Right kidney (tissue), 1 donor: ENCODE measurements at regions not wholly inside any gene's neighbourhood (a gene's known extent, or its start where the extent isn't known, plus 50 kb on each side); places are given as distances from the start of the nearest gene placed in this dataset.

ENCODE experiments used
- DNase-seq: peaks from one replicate; pipeline ENCODE4 v3.0.0-alpha.2; 2016

DNA sequence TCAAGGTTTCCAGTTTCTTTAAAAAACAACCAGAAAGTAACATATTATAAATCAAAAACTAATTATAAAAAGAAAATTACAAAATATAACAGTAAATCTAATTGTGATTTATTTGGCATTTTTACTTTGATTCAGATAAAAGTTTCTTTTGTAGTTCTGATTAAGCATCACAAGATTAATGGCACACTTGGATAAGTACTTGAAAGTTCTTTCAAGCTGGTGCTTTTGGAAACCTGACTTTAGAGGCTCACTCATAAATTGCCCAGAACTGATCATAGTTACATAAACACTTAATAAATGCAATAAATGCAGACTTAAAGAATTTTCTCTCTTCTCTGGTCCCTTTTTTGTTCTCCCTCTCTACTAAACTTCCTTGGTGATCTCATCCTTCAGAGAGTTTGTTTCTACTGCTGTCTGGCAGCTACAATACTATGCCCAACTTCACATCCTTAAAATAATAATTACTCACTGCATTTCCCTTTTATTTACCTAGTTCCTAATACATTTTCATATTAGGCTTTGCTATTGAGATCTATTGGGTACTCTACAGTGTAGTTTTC lies 1417.0 kb downstream of the EFNB2 start:
- no peak for DNase-seq

DNA sequence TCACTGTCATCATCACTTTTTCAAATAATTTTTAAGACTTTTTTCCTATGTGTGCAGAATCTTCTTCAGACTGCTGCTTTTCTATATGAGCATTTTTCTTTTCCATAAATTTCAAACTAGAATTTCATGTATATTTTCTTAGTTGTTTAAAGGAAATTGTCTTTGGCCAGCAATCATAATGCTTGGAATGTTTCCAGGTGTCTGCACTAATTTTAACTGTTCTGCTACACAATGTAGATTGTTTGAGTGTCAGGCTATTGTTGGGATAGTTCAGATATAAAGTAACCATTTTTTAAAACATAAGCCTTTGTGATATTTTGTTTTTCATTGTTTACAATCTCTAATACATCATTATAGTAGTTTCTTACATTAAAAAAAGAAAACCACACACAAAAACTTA lies 1418.5 kb downstream of the EFNB2 start:
- no peak for DNase-seq

DNA sequence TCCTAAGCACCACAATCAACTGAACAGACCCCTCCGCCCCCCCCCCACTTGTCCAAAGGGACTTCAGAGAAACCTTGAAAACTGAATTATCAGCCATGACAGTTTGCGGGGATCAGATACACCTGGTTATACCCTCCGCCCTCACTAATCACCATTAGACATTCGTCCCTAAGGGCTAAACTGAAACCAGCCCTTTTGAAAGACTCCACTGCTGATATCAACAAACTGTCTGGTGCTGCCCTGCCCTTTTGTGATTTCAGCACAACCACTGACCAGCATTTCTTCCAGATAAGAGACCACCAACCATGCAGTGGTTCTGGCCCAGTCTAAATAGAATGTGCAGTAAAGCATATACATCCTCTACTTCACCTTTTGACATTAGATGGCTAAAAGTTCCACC lies 1422.9 kb downstream of the EFNB2 start:
- DNase-seq = no peak

DNA sequence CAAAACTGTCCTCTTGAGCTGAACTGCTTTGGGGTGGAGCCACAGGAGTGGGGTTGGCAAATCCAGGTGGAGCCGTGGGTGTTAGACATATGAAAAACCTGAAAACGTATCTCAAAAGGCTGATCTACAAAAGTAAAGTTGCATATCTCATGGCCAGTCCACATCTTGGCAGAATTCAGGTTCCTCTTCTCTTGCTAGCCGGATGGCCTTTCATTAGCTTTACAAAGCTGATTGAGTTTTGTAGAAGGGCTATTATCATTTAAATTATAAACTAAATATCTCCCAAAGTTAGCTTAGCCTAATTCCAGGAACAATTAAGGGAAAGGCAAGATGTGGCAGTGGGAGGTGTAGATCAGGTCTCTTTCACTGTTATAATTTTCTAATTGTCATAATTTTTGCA lies 1427.7 kb downstream of the EFNB2 start:
- no peak for DNase-seq

DNA sequence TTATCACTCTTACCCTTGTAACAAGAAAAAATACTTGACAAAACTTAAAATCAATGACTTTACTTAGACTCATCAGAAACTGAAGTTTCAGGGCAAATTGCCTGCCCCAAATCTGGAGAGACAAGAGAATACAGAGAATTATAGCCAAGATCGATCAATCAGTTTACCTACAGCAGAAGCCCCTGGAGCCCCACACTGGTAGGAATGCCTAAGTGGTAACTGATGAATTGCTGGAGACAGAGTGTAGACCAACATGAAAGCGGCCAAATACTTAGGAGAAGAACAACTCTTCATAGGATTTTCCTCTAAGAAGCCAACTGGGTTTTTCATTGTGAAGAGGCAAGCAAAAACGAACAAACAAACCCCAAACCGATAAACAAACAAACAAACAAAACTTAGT lies 1430.0 kb downstream of the EFNB2 start:
- no peak for DNase-seq

DNA sequence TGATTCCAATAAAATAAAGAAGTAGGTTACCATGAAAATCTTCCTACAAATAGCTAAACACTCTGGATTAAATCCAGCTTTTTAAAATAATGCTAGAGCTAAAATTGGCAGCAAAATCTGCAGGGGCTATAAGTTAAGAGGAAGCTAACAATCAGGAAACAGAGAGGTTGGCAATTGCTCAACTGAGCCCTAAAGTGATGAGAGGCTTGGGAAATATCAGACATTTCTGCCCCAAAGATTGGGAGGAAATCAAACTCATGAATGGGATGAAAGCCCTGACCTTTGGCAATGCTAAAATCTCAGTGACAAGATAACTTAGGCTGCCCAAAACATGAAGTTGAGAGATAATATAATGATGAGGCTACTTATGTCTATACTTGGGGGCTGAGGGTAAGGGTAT lies 1437.9 kb downstream of the EFNB2 start:
- no peak for DNase-seq

DNA sequence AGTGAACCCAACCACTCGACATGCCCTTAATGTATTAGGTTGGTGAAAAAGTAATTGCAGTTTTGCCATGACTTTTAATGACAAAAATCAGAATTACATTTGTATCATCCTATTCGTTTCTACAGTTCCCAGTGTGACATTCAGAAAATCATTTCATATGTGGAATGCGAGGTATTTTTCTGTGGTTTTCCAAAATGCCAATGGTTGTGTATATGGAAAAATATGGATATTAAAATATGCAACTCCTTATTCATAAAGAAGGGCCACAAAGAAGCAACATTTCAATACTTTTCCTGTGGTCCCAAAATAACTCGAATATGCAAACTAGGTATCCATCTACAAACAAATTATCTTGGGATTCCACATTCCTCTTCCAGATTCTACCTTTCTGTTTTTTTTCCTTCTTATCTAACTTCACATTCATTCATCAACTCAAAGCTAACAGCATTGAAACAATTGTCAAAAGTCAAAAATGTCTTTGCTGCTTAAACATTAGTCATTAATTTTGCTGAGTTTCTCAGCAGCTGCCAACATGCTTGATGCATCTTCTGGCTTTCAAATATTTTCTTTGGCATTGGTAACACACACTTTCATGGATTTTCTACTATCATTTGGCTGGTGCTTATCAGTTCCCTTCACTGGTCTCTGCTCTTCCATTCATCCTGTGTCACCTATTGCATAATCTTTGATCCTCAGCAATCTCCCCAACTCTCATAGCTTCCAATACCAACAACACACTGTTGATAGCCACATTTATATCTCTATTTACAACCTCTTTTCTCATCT lies 1445.4 kb downstream of the EFNB2 start:
- DNase-seq = no peak

DNA sequence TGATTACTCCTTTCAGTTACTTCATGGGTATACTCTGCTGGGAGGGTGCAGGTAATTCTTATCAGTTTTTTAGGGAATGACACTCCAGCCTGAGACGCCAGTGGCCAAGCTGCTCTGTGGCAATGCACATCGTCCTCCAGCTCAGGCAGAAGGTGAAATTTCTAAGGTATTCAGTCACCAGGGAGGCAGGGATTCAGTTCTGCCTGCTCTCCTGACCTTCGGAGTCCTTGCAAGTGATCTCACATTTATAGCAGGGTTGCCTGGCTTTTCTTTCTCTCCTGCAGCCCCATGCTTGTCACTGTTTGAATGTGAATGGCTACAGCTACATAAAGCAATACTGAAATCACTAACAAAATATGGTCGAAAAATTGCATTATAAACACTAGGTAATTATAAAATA lies 1447.5 kb downstream of the EFNB2 start:
- DNase-seq = no peak

DNA sequence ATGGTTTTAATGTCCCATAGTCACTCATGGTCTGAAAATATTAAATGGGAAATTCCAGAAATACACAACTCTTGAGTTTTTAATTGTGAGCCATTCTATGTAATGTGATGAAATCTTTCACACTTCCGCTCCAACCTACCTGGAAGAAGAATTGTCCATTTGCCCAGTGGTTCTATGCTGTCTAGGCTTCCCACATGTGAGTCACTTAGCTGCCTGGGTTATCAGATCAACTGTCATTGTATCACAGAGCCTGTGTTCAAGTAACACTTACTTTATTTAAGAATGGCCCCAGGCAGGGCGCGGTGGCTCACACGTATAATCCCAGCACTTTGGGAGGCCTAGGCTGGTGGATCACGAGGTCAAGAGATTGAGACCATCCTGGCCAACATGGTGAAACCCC lies 1450.5 kb downstream of the EFNB2 start:
- no peak for DNase-seq

DNA sequence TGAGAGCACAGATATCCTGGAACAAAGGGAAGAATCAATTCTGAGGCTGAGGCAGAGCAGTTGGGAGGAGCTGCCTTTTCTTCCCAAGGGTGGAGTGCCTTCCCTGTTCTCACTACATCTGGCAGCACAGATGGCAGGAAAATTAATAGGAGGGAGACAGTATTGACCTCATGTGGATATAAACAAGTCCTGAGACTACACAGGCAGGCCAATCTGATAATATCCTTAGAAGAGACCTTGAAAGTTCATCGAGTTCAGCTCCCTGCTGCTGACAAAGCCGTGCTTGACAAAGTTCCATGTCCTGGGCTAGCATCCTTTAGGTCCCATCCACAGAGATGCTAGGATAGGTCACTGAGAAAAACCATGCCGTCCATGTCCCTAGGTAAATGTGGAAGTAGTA lies 1451.5 kb downstream of the EFNB2 start:
- DNase-seq = no peak

DNA sequence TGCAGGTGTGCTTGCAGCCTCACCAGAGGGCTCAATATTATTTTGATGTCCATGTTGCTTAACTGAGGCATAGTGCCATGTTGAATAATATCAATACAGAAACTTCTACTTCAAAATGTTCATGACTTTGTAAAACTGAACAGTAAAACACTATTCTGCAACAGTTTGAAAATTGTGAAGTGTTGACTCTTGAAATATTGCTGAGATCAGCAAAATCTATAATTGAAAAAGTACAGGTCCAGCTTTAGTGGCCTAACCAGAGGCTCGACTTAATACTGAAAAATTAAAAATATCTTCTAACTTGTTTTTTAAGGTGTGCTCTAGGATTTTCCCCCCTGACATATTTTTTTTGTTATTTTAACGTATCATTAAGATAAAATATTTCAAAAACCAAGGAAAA lies 1460.7 kb downstream of the EFNB2 start:
- no peak for DNase-seq

DNA sequence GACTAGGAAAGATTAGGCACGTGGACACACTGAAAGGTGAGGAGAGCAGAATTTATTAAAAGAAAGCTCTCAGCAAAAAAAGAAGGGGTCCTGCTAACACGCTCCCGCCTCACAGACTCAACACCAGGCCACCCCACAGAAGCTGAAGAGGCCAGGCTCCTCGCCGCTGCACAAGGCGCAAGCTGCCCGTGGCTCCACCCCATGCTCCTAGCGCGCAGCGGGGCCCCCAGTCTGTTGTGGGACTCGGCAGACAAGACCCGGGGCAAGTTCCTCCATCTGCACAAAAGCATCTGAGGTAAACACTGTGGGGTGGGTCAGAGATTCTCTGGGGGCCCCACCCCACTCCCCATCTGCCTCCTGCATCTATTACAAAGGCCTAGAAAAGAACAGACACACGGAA lies 1462.4 kb downstream of the EFNB2 start:
- DNase-seq = no peak

DNA sequence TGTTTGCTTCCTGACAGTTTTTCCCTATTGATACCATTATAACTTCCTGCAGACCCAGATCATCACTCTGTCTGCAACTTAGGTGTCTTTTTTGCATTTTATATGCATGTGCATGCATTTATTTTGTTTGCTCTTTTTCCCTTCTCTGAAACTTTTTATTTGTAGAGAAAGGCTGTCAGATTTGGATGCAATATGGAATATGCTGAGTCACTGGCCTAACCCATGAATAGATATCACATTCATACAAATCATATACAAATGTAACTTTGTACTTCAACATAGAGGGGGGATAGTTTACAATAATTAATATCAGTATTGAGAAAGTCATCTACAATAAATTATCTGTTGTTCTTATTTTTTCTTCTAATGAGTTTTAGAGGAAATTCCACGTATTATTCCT lies 1465.0 kb downstream of the EFNB2 start:
- DNase-seq = no peak

DNA sequence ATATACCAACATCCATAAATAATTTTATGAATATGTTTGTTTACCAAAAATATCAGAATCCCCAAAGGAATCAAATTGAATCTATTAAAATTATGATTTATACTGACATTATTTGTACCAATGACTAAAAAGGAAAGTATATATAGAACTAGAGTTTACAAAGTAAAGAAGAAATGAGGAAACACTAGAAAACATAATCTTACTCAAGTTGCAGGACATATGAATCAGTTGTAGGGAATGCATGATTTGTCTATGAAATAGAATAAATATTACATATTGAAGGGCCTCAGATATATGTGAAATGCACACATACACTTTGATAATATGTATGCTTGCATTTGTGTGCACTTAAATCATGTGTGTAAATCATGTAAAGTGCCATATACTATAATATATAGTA lies 1466.4 kb downstream of the EFNB2 start:
- no peak for DNase-seq

DNA sequence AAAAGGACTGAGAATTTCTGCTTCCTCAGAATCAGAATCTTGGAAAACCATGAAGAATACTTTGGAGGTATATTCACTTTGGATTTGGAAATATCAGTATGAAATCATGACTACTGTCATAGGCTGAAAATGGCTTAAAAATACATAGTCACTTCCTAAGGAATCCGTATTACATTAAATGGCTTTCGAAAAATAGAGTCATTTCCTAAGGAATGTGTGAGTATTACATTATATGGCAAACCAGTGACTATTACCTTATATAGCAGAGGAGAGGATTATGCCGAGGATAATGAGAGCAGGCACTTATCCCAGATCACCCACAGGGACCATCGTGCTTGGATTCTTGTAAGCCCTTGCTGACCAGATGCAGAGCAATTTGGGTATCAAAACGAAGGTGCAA lies 1471.8 kb downstream of the EFNB2 start:
- no peak for DNase-seq

DNA sequence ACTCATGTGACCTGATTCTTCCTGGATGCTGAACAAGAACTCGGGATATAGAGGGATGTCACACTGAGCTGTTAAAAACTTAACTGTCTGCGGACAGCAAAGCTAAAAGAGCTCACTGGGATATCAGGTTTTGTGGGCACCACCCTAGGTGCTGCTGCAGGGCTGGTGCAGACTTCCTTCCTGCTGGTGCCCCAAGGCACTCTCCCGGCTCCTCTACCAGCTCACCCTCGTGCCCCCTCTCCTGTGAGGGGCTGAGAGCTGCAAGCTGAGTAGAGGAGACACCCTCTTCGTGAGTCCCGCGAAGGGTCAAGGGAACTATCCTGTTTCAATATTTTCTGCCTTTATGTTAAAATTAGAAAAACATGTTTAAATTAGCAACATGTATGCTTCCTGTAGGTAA lies 1475.7 kb downstream of the EFNB2 start:
- no peak for DNase-seq

DNA sequence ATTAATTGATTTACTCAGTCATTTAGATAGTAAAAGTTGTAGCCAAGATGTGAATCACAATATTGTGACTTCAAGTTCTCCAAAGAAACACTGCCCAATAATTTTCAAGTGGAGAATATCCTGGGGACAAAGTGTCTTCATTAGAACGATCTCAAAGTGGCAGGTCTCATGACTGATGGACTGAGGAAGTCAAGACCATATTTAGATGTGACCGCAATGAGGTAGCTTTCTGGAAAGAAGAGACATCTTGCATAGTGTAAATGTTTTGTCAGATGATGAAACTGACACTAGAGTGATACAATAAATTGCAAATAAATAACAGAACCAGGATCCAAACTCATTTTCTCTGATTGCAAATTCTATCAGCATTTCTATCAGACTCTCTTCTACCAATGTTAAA lies 1476.9 kb downstream of the EFNB2 start:
- DNase-seq = no peak

DNA sequence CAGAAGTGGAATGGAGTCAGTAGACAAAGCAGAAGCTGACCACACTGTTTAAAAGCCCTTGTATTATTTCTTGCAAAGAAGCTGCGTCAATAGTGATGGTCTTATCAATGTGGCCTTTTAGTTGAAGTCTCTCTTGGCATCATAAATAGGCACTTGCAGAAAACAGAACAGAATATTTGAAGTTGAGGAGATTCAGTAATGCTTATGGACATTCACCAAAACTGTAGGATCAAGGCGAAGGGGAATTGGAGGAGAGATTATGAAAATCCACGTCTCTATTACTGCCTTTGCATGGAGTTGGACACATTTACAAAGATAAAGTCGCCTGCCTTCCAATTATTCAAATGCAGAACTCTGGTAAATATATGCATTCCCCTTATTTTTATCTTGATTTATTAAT lies 1482.8 kb downstream of the EFNB2 start:
- no peak for DNase-seq

DNA sequence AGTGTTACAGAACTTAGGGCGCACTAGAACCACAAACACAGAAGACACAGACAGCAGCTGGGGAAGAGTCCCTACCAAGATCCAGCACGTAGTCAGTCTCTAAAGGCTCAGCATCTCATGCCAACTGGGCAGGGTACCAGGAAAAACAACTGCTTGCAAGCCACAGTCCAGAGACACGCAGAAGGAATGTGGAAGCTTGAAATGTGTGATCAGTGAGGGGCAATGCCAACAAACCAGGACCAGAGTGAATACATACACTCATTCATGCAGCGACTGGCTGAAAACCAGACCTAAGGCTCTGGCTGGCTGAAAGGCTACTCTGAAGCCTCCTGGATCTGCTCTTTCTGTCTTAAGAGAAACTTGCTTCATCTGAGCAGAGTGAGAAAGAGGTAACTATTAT lies 1484.8 kb downstream of the EFNB2 start:
- DNase-seq = no peak

DNA sequence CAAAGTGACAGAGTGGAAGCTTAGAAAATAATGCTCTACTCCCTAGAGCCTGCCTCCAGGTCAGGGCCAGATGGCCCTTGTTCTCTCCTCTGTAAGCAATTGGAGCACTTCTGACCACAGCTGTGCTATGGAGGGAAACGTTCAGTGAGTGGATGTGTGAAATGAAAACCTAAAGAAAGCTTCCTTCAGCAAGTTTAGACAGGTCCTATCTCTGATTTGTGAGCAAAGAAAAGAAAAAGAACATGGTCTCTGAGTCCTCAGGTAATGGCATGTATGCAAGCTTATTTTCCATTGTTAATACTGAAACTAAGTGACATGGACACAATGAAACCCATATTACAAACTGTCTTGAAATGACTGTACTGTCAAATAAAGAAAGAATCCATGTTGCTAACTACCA lies 1486.8 kb downstream of the EFNB2 start:
- no peak for DNase-seq

DNA sequence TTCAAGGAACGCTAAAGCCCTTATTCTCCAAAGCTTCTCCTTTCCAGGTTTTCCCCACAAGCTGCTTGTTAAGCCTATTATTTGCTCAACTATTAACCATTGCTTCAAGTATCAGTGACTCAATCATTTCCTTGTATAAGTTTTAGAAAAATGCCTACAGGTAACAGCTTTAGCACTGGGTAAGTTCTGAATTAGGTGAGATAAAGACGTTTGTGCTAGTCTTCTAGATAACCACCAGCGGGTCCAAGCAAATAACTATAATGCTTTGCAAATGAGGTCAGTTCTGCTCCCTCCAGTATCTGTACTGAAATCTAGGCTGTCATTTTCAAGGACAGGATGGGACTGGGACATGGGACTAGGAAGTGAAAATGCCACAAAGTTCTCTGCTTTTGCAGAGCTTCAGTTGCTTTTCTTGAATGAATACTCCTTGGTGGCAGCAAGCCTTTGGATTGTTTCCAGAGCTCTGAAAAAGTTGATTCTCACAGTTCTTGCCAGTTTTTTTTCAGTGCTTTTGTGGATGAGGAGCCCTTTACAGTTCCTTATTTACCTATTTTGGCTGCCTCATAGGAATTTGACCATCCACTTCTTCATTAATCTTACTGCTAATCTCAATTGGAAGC lies 1487.7 kb downstream of the EFNB2 start:
- no peak for DNase-seq

DNA sequence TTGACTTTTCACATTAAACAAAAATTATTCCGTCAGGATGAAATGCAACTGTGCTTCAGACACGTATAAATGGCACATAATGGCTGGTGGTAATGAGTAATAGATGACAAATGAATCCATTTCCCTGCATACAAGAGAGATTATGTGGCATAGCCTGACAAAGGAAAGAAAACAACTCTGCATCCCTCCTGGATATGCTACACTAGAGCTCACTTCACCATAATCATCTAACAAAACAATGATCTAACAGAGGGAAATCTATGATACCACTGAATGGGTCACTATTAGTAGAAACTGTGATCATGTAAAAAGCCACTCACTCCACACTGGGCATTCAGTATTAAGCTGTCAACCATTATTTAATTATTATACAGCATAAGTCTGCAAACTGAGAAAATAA lies 1498.4 kb downstream of the EFNB2 start:
- no peak for DNase-seq

DNA sequence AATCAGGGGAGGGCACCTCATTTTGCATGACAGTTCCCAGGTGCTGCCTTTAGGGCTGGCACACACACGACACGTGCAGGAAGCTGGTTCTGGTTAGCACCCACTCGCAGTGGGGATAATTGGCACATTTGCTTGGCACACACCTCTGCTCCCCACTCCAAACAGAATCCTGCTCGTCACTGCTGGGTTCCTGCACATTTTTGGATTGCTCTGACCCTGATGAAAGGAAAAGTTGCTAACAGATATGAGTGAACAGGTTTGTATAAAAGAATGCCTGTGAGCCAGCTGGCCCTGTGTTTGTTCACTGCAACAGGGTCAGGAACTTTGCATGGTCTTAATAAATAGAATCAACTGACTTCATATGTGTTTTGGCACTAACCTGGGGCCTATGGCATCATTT lies 1500.4 kb downstream of the EFNB2 start:
- DNase-seq = no peak

DNA sequence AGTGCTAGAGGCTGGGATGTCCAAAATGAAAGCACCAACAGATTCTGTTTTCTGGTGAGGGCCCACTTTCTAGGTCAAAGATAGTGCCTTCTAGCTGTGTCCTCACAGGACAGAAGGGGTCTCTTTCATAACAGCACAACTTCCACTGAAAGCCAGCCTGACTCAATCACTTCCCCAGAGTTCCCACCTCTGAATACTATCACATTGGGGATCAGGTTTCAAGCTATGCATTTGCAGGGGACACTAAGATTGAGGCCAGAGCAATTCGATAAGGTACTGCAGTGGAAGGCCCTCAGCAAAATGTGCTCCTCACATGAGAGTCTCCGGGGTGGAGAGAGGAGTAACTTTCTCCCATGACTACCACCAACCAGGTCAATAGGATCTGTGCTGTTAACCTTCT lies 1501.5 kb downstream of the EFNB2 start:
- DNase-seq = no peak
